T-cell (primary cell): ENCODE measurements at regions not wholly inside any gene's neighbourhood (a gene's known extent, or its start where the extent isn't known, plus 50 kb on each side); places are given as distances from the start of the nearest gene placed in this dataset.

Experiments
- ATAC-seq, 4 experiments: fragments of 200-7000 bp in 3 of 4; fragments of 150-1000 bp in 1 of 4; cut with Tn5 transposase; replicated peaks in 1 of 4; 1 replicate in 3 of 4; 2 replicates in 1 of 4; pipeline ENCODE4 v1.10.0; 2021; ENCODE audit warnings: moderate library complexity in 3 of 4, mild to moderate bottlenecking in 2 of 4, moderate number of reproducible peaks in 1 of 4
- CTCF ChIA-PET, 2 donors: fragments of 300-600 bp; sonication (Branson Sonifier 250); formaldehyde crosslinking; loops; one replicate each; lab custom pipeline; 2022; ENCODE audit warnings: antibody characterized with exemption in 2 of 2; lab: Charles Lee
- POLR2A ChIA-PET, 2 donors: fragments of 300-600 bp; sonication (Branson Sonifier 250); formaldehyde crosslinking; loops; one replicate each; lab custom pipeline; 2022; ENCODE audit warnings: antibody characterized with exemption in 2 of 2; lab: Charles Lee
- DNase-seq, 35 experiments: peaks; one replicate each; pipeline versions ENCODE4 v3.0.0 to v3.0.0-alpha.2; 2013 to 2023
- H3K27ac ChIP-seq: one replicate; pipeline ENCODE4 v1.5.1; 2013; ENCODE audit warnings: low read length
- H3K27me3 ChIP-seq, 2 experiments: replicated peaks in 1 of 2; 1 replicate in 1 of 2; 2 replicates in 1 of 2; pipeline versions ENCODE4 v1.6.1 to v1.7.0; 2013; ENCODE audit warnings: low read length in 1 of 2, mixed read lengths in 1 of 2; ENCODE audit not compliant: control insufficient read depth in 2 of 2, insufficient read depth in 2 of 2; ENCODE audit errors: extremely low read depth in 1 of 2
- H3K36me3 ChIP-seq, 2 donors: 1 replicate in 1 of 2; 2 replicates in 1 of 2; pipeline versions ENCODE4 v1.6.1 to v1.7.0; 2013; ENCODE audit warnings: low read length in 1 of 2; ENCODE audit not compliant: control insufficient read depth in 2 of 2, insufficient read depth in 1 of 2; ENCODE audit errors: extremely low read depth in 1 of 2
- H3K4me1 ChIP-seq, 2 experiments: 1 replicate in 1 of 2; 2 replicates in 1 of 2; pipeline versions ENCODE4 v1.6.1 to v1.7.0; 2013; ENCODE audit warnings: low read length in 2 of 2, mixed read lengths in 1 of 2; ENCODE audit not compliant: insufficient read depth in 2 of 2, control insufficient read depth in 1 of 2; ENCODE audit errors: extremely low read depth in 1 of 2
- H3K4me3 ChIP-seq, 2 donors: 1 replicate in 1 of 2; 2 replicates in 1 of 2; pipeline versions ENCODE4 v1.5.1 to v1.7.0; 2013; ENCODE audit warnings: mild to moderate bottlenecking in 2 of 2, low read length in 1 of 2, moderate library complexity in 1 of 2; ENCODE audit not compliant: control insufficient read depth in 1 of 2; ENCODE audit errors: extremely low read depth in 1 of 2
- H3K9me3 ChIP-seq: 2 replicates; pipeline ENCODE4 v1.7.0; 2013
- H3K27ac Mint-ChIP-seq, 2 donors: one replicate each; pipeline ENCODE4 v1.8.0; 2020 to 2021; ENCODE audit warnings: mild to moderate bottlenecking in 2 of 2, mixed read lengths in 2 of 2
- H3K27me3 Mint-ChIP-seq, 2 donors: one replicate each; pipeline ENCODE4 v1.8.0; 2021 to 2022; ENCODE audit warnings: mixed read lengths in 2 of 2
- H3K36me3 Mint-ChIP-seq: one replicate; pipeline ENCODE4 v1.8.0; 2021; ENCODE audit warnings: mixed read lengths
- H3K4me1 Mint-ChIP-seq, 3 donors: one replicate each; pipeline ENCODE4 v1.8.0; 2020 to 2022; ENCODE audit warnings: mixed read lengths in 3 of 3, mild to moderate bottlenecking in 1 of 3
- H3K4me3 Mint-ChIP-seq, 3 donors: one replicate each; pipeline ENCODE4 v1.8.0; 2020 to 2022; ENCODE audit warnings: mild to moderate bottlenecking in 3 of 3, mixed read lengths in 3 of 3, moderate library complexity in 3 of 3
- H3K9me3 Mint-ChIP-seq, 3 donors: one replicate each; pipeline ENCODE4 v1.8.0; 2020 to 2022; ENCODE audit warnings: mixed read lengths in 3 of 3
- WGBS: methylation state at CpG from one replicate; pipeline ENCODE4 v1.1.5; 2013; ENCODE audit warnings: missing lambda C conversion rate; ENCODE audit not compliant: insufficient coverage; 5-methylcytosine and 5-hydroxymethylcytosine counted together

DNA sequence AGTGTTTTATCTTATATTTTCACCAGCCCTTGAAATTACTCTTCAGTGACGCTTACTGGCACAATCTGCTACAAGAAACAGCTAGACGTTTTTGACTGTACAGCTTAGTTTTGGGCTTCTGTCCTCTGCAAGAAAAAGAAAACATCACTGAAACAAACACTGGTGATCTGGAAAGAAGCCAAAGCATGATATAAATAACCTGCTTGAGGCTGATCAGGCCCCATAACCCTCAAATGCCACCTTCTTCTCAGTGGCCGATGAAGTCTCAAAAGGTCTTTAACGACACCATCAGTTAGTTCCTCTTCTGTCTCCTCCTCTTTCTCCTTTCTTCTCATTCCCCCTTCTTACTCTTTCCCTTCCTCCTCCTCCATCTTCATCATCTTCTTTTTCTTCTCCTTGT lies 942.3 kb upstream of the TMEM132C start:
- Histone ChIP-seq H3K27ac (no peak overlapping the region), H3K27me3 (no peaks in the 10 kb centered on the region), H3K4me1 (no peaks in the 10 kb centered on the region), H3K36me3 (no peaks in the 10 kb centered on the region), H3K9me3 (no peaks in the 10 kb centered on the region), H3K4me3 (no peak overlapping the region)
- Mint-ChIP-seq H3K36me3 (no peaks in the 10 kb centered on the region), H3K9me3 (peaks cover 0 to 31% (median 0%) of the 10 kb centered on the region in 3 donors), H3K4me3 (no peak overlapping the region), H3K4me1 (no peaks in the 10 kb centered on the region), H3K27me3 (peaks cover 0 to 3% of the 10 kb centered on the region in 2 donors), H3K27ac (no peak overlapping the region)
- ChIA-PET POLR2A (no interaction called here), CTCF (no interaction called here)
- no peak for ATAC-seq
- DNase-seq = no peak
- 100% methylated on average over 1 of the region's 4 CpGs for WGBS

GRCh38 chr12:127327986-127328385 lies 939.0 kb upstream of the TMEM132C start:
- Mint-ChIP-seq H3K36me3 (no peaks in the 10 kb centered on the region), H3K4me3 (no peak overlapping the region), H3K4me1 (no peaks in the 10 kb centered on the region), H3K27me3 (peaks cover 0 to 2% of the 10 kb centered on the region in 2 donors), H3K9me3 (peaks cover 0 to 25% (median 0%) of the 10 kb centered on the region in 3 donors), H3K27ac (no peak overlapping the region)
- ChIA-PET POLR2A (no interaction called here), CTCF (no interaction called here)
- WGBS = 88% methylated on average over 2 of the region's 6 CpGs
- H3K4me1 ChIP-seq = no peaks in the 10 kb centered on the region
- H3K4me3 ChIP-seq = no peak overlapping the region
- H3K9me3 ChIP-seq = no peaks in the 10 kb centered on the region
- DNase-seq (no peak), ATAC-seq (no peak)
- H3K27me3 ChIP-seq = no peaks in the 10 kb centered on the region
- H3K27ac ChIP-seq = no peak overlapping the region
- no peaks in the 10 kb centered on the region for H3K36me3 ChIP-seq

GRCh38 chr12:127328867-127329266 lies 938.1 kb upstream of the TMEM132C start:
- DNase-seq (no peak), ATAC-seq (no peak)
- Histone ChIP-seq H3K4me3 (no peak overlapping the region), H3K36me3 (no peaks in the 10 kb centered on the region), H3K9me3 (no peaks in the 10 kb centered on the region), H3K4me1 (no peaks in the 10 kb centered on the region), H3K27me3 (peaks cover 0 to 4% of the 10 kb centered on the region in 2 experiments), H3K27ac (no peak overlapping the region)
- 61% methylated on average over 5 of the region's 5 CpGs for WGBS
- H3K4me1 Mint-ChIP-seq = no peaks in the 10 kb centered on the region
- H3K27me3 Mint-ChIP-seq = peaks cover 0 to 2% of the 10 kb centered on the region in 2 donors
- no peaks in the 10 kb centered on the region for H3K36me3 Mint-ChIP-seq
- POLR2A ChIA-PET = no interaction called here
- H3K27ac Mint-ChIP-seq = no peak overlapping the region
- peaks cover 0 to 25% (median 0%) of the 10 kb centered on the region in 3 donors for H3K9me3 Mint-ChIP-seq
- CTCF ChIA-PET = no interaction called here
- H3K4me3 Mint-ChIP-seq = no peak overlapping the region

- Histone ChIP-seq H3K27me3 (peaks cover 0 to 4% of the 10 kb centered on the region in 2 experiments), H3K4me3 (no peak overlapping the region), H3K27ac (no peak overlapping the region), H3K4me1 (no peaks in the 10 kb centered on the region), H3K36me3 (no peaks in the 10 kb centered on the region), H3K9me3 (no peaks in the 10 kb centered on the region)
- no peak overlapping the region for H3K27ac Mint-ChIP-seq
- H3K4me3 Mint-ChIP-seq = no peak overlapping the region
- CTCF ChIA-PET = interaction anchor here in 1 of 2 donors (0.6 kb wide), 1 partner anchor 652 kb away, joined by 3 read pairs; no protein-coding TSS in a partner anchor
- ATAC-seq = no peak
- POLR2A ChIA-PET = no interaction called here
- peaks cover 0 to 2% of the 10 kb centered on the region in 2 donors for H3K27me3 Mint-ChIP-seq
- peaks cover 0 to 3% (median 0%) of the 10 kb centered on the region in 3 donors for H3K9me3 Mint-ChIP-seq
- no peak for DNase-seq
- WGBS = 67% methylated on average over 3 of the region's 4 CpGs
- no peaks in the 10 kb centered on the region for H3K4me1 Mint-ChIP-seq
- H3K36me3 Mint-ChIP-seq = no peaks in the 10 kb centered on the region
Observed at GRCh38 chr12:127334365-127334764, 932.6 kb upstream of the TMEM132C start.

GRCh38 chr12:127334912-127335644 lies 931.9 kb upstream of the TMEM132C start:
- no peak overlapping the region for H3K4me3 ChIP-seq
- CTCF ChIA-PET = interaction anchor here in 1 of 2 donors (0.6 kb wide), 1 partner anchor 651 kb away, joined by 3 read pairs; no protein-coding TSS in a partner anchor

DNA sequence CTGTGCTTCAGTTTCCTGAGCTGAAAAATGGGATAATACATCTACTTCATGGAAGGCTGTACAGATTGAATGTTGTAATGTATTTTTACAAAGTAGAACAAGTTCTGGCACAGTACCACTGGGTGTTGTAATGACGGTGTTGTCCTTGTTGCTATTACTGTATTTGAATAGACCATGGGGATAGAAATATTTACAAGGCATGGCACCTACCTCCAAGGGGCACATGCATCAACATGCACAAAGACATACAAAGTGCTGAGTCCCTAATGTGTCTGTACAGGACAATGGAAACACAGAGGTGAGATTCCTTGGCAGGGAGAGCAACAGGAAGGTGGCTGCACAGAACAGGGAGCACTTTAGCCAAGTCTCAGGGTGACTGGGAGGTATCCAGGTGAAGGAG lies 930.6 kb upstream of the TMEM132C start:
- Histone ChIP-seq H3K36me3 (no peaks in the 10 kb centered on the region), H3K27me3 (peaks cover 0 to 4% of the 10 kb centered on the region in 2 experiments), H3K4me3 (no peak overlapping the region), H3K27ac (no peak overlapping the region), H3K9me3 (no peaks in the 10 kb centered on the region), H3K4me1 (no peaks in the 10 kb centered on the region)
- Mint-ChIP-seq H3K27me3 (peaks cover 0 to 3% of the 10 kb centered on the region in 2 donors), H3K9me3 (peaks cover 0 to 4% (median 0%) of the 10 kb centered on the region in 3 donors), H3K4me1 (no peaks in the 10 kb centered on the region), H3K36me3 (no peaks in the 10 kb centered on the region), H3K27ac (no peak overlapping the region), H3K4me3 (no peak overlapping the region)
- WGBS = no CpG with 5 or more reads among the region's 1 CpG
- ATAC-seq (no peak), DNase-seq (no peak)
- ChIA-PET CTCF (no interaction called here), POLR2A (interaction anchor here in 1 of 2 donors (0.5 kb wide), 1 partner anchor 330 kb away, joined by 7 read pairs; no protein-coding TSS in a partner anchor)

More at GRCh38 chr12:127334912-127335644, 931.9 kb upstream of the TMEM132C start:
- no peak for DNase-seq
- Histone ChIP-seq H3K27ac (no peak overlapping the region), H3K27me3 (peaks cover 0 to 4% of the 10 kb centered on the region in 2 experiments), H3K36me3 (no peaks in the 10 kb centered on the region), H3K9me3 (no peaks in the 10 kb centered on the region), H3K4me1 (no peaks in the 10 kb centered on the region)
- no CpG with 5 or more reads among the region's 1 CpG for WGBS
- no peak overlapping the region for H3K4me3 Mint-ChIP-seq
- POLR2A ChIA-PET = no interaction called here
- H3K36me3 Mint-ChIP-seq = no peaks in the 10 kb centered on the region
- H3K9me3 Mint-ChIP-seq = peaks cover 0 to 2% (median 0%) of the 10 kb centered on the region in 3 donors
- ATAC-seq = no peak
- peaks cover 0 to 1% of the 10 kb centered on the region in 2 donors for H3K27me3 Mint-ChIP-seq
- H3K27ac Mint-ChIP-seq = no peak overlapping the region
- no peaks in the 10 kb centered on the region for H3K4me1 Mint-ChIP-seq
